PC-3 (cell line): ENCODE measurements at regions not wholly inside any gene's neighbourhood (a gene's known extent, or its start where the extent isn't known, plus 50 kb on each side); places are given as distances from the start of the nearest gene placed in this dataset.

Experiments used
- EZH2 ChIP-seq: fragments of 300-600 bp; sonication (generic); IDR thresholded peaks from one replicate; pipeline ENCODE4 v1.6.1; 2017; ENCODE audit warnings: antibody characterized with exemption, mild to moderate bottlenecking, low read length; ENCODE audit not compliant: unreplicated experiment
- EZH2phosphoT487 ChIP-seq: fragments of 300-600 bp; sonication (generic); IDR thresholded peaks from 2 replicates; pipeline ENCODE4 v1.6.1; 2018; ENCODE audit warnings: mild to moderate bottlenecking, antibody characterized with exemption, low read length, borderline replicate concordance
- TF ChIP-seq, protein P1 (sequence below): fragments of 300-600 bp; sonication (generic); conservative IDR thresholded peaks from 2 replicates; pipeline ENCODE4 v1.5.1; 2017; ENCODE audit warnings: antibody characterized with exemption, low read depth, mild to moderate bottlenecking, low read length

DNA sequence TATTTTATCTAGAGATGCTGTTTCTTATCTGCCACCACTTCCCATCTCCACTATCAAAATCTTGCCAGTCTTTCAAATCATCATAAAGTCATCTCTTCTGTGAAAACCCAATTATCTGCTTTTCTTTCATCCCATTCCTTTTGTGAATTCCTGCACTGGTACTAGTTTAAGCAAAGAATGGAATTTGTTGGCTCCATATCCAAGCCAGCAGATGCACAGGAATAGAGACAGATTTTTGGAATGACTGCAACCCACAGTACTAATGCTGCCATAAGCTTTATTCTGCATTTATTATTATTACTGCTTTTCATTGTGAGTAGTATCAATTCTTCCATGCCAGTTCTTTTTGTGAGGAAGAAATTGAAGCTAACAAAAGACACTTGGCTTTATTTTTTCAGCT, 616.7 kb downstream of the RAPGEF2 start:
- TF ChIP-seq, protein P1, sequence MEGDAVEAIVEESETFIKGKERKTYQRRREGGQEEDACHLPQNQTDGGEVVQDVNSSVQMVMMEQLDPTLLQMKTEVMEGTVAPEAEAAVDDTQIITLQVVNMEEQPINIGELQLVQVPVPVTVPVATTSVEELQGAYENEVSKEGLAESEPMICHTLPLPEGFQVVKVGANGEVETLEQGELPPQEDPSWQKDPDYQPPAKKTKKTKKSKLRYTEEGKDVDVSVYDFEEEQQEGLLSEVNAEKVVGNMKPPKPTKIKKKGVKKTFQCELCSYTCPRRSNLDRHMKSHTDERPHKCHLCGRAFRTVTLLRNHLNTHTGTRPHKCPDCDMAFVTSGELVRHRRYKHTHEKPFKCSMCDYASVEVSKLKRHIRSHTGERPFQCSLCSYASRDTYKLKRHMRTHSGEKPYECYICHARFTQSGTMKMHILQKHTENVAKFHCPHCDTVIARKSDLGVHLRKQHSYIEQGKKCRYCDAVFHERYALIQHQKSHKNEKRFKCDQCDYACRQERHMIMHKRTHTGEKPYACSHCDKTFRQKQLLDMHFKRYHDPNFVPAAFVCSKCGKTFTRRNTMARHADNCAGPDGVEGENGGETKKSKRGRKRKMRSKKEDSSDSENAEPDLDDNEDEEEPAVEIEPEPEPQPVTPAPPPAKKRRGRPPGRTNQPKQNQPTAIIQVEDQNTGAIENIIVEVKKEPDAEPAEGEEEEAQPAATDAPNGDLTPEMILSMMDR: no peak
- TF ChIP-seq EZH2phosphoT487 (no peak), EZH2 (no peak)
